ENCODE measurements at regions not wholly inside any gene's neighbourhood (a gene's known extent, or its start where the extent isn't known, plus 50 kb on each side); places are given as distances from the start of the nearest gene placed in this dataset.

DNA sequence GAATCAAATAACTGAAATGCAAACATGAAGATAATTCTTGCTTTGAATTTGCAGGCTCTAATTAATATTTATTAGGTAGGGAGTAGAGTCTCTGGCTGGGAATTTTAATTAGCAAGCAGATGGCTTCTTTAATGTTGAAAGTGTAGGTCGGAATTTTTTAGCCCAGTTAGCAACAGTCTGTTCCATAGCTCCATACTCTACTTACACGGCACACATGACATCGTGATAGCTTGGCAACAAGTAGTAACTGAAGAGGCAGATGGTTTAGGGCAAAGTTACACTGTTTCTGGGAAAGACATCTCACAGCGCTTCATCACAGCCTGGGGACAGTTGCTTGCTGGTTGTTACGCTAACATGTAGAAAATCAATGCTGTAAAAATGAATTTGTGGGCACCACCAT is 710.7 kb downstream of the GALC start:
- DNase-seq (ENCODE audit: low read depth) = no peak
- TF ChIP-seq, protein P1, sequence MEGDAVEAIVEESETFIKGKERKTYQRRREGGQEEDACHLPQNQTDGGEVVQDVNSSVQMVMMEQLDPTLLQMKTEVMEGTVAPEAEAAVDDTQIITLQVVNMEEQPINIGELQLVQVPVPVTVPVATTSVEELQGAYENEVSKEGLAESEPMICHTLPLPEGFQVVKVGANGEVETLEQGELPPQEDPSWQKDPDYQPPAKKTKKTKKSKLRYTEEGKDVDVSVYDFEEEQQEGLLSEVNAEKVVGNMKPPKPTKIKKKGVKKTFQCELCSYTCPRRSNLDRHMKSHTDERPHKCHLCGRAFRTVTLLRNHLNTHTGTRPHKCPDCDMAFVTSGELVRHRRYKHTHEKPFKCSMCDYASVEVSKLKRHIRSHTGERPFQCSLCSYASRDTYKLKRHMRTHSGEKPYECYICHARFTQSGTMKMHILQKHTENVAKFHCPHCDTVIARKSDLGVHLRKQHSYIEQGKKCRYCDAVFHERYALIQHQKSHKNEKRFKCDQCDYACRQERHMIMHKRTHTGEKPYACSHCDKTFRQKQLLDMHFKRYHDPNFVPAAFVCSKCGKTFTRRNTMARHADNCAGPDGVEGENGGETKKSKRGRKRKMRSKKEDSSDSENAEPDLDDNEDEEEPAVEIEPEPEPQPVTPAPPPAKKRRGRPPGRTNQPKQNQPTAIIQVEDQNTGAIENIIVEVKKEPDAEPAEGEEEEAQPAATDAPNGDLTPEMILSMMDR (IDR thresholded peaks at IDR 0.05; ENCODE audit: insufficient read depth, low read depth, low read length) = no peak
- H3K4me3 ChIP-seq (ENCODE audit: low read depth, low read length) = no peak overlapping the region

- TF ChIP-seq, protein P1 (IDR thresholded peaks at IDR 0.05; ENCODE audit: insufficient read depth, low read depth, low read length) = no peak
- H3K4me3 ChIP-seq (ENCODE audit: low read depth, low read length) = no peak overlapping the region
- no peak for DNase-seq (ENCODE audit: low read depth)
Observed at GRCh38 chr14:87278415-87278814, 714.6 kb downstream of the GALC start.

GRCh38 chr14:87271331-87271730 is 721.7 kb downstream of the GALC start:
- no peak for DNase-seq (ENCODE audit: low read depth)
- TF ChIP-seq, protein P1 (IDR thresholded peaks at IDR 0.05; ENCODE audit: insufficient read depth, low read depth, low read length) = no peak
- no peak overlapping the region for H3K4me3 ChIP-seq (ENCODE audit: low read depth, low read length)

DNA sequence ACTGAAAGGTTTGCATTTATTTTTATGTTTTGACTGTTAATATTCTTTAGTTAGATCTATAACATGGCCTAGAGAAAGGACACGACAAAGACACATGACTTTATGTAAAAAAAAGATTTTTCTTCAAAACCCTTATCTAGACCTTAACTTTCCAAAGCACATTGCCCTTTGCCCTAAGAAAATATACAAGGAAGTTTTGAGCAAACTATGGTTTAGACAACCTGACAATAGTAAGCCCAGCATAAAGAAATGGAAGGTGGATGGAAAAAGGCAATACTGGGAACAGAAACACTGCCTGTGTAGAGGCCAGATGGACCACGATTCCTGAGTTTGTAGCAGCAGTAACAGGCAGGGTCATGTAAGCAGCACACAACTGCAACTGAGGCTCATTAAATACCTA is 724.0 kb downstream of the GALC start:
- DNase-seq (ENCODE audit: low read depth) = no peak
- H3K4me3 ChIP-seq (ENCODE audit: low read depth, low read length) = no peak overlapping the region
- TF ChIP-seq, protein P1 (IDR thresholded peaks at IDR 0.05; ENCODE audit: insufficient read depth, low read depth, low read length) = no peak

- H3K4me3 ChIP-seq (ENCODE audit: low read depth, low read length) = no peak overlapping the region
- DNase-seq (ENCODE audit: low read depth) = no peak
- TF ChIP-seq, protein P1 (IDR thresholded peaks at IDR 0.05; ENCODE audit: insufficient read depth, low read depth, low read length) = no peak
Observed at GRCh38 chr14:87264796-87265195, 728.2 kb downstream of the GALC start.

- DNase-seq (ENCODE audit: low read depth) = no peak
- TF ChIP-seq, protein P1 (IDR thresholded peaks at IDR 0.05; ENCODE audit: insufficient read depth, low read depth, low read length) = no peak
- H3K4me3 ChIP-seq (ENCODE audit: low read depth, low read length) = no peak overlapping the region
Observed at GRCh38 chr14:87264272-87264785, 728.7 kb downstream of the GALC start.

DNA sequence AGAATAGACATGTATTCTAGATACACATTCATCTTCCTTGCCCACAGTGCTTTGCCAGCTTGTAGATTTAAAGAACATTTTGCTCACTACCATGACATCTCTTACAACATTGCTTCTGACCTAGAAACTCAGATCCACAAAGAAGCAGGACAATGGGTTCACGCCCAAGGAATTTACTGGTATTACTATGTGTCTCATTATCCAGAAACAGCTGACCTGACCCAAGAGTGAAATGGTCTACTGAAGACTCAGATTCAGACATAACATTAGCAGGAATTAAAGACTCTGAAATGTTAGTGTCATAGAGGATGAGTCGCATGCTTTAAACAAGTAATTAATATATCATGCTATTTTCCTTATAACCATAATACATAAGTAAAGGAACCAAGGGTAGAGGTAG is 731.4 kb downstream of the GALC start:
- no peak for DNase-seq (ENCODE audit: low read depth)
- H3K4me3 ChIP-seq (ENCODE audit: low read depth, low read length) = no peak overlapping the region
- TF ChIP-seq, protein P1 (IDR thresholded peaks at IDR 0.05; ENCODE audit: insufficient read depth, low read depth, low read length) = no peak

Data from fibroblast of villous mesenchyme (primary cell).